GM12878 (cell line): ENCODE measurements at regions not wholly inside any gene's neighbourhood (a gene's known extent, or its start where the extent isn't known, plus 50 kb on each side); places are given as distances from the start of the nearest gene placed in this dataset.

Experiments used
- EP300 ChIP-seq, 2 experiments: fragments of 150-350 bp in 1 of 2; IDR thresholded peaks; 2 replicates each; pipeline ENCODE4 v1.6.1; 2011 to 2012; ENCODE audit warnings: low read depth in 2 of 2, low read length in 2 of 2, borderline replicate concordance in 1 of 2, improper control_type of control experiment in 1 of 2, inconsistent platforms in 1 of 2; ENCODE audit not compliant: control insufficient read depth in 1 of 2
- MEF2A ChIP-seq: IDR thresholded peaks from 2 replicates; pipeline ENCODE4 v1.6.1; 2011; ENCODE audit warnings: low read depth, mild to moderate bottlenecking, low read length, moderate library complexity; ENCODE audit not compliant: insufficient read depth
- RCOR1 ChIP-seq: conservative IDR thresholded peaks from 2 replicates; pipeline ENCODE4 v1.6.1; 2012; ENCODE audit warnings: low read depth, low read length, improper control_type of control experiment
- REST ChIP-seq: IDR thresholded peaks from 2 replicates; pipeline ENCODE4 v1.6.1; 2012; ENCODE audit warnings: mild to moderate bottlenecking, low read depth, low read length
- RFX5 ChIP-seq: IDR thresholded peaks from 2 replicates; pipeline ENCODE4 v1.6.1; 2011; ENCODE audit warnings: low read depth, low read length, improper control_type of control experiment
- USF2 ChIP-seq: IDR thresholded peaks from 2 replicates; pipeline ENCODE4 v1.6.1; 2011; ENCODE audit warnings: low read depth, low read length, improper control_type of control experiment, borderline replicate concordance
- YY1 ChIP-seq: IDR thresholded peaks from 2 replicates; pipeline ENCODE4 v1.6.1; 2011; ENCODE audit warnings: low read depth, mild to moderate bottlenecking, low read length

- TF ChIP-seq MEF2A (no peak), USF2 (no peak), EP300 (IDR thresholded peaks at IDR 0.05; ENCODE audit: borderline replicate concordance in 1 of 2, control insufficient read depth in 1 of 2, low read depth in 2 of 2, low read length in 2 of 2) (no peak), RCOR1 (no peak), REST (no peak), YY1 (no peak), RFX5 (no peak)
These were observed 181.1 kb upstream of the HMGA2 start for GRCh38 chr12:65643171-65643570.
